ENCODE measurements at regions not wholly inside any gene's neighbourhood (a gene's known extent, or its start where the extent isn't known, plus 50 kb on each side); places are given as distances from the start of the nearest gene placed in this dataset.
A peak's percentile ranks its signal among the peaks of the same experiment; 100 is the strongest.

GRCh38 chr9:23594421-23594820, 231.6 kb downstream of the ELAVL2 start:
- H3K4me3 Mint-ChIP-seq: no peak overlapping the region
- no peak for DNase-seq (ENCODE audit: low spot score in 2 of 2, unreplicated experiment in 2 of 2)
- no peak overlapping the region for H3K27ac Mint-ChIP-seq
- H3K27me3 Mint-ChIP-seq (ENCODE audit: low read depth): no peaks in the 10 kb centered on the region
- no peaks in the 10 kb centered on the region for H3K36me3 Mint-ChIP-seq
- TF ChIP-seq CTCF (IDR thresholded peaks at IDR 0.05; ENCODE audit: unreplicated experiment): no peak
- H3K4me1 Mint-ChIP-seq: peaks cover 23% of the 10 kb centered on the region
- no peaks in the 10 kb centered on the region for H3K9me3 Mint-ChIP-seq

GRCh38 chr9:23596913-23597634, 229.0 kb downstream of the ELAVL2 start:
- Mint-ChIP-seq H3K36me3 (no peaks in the 10 kb centered on the region), H3K4me3 (no peak overlapping the region), H3K27me3 (ENCODE audit: low read depth) (no peaks in the 10 kb centered on the region), H3K9me3 (no peaks in the 10 kb centered on the region), H3K4me1 (peaks cover 31% of the 10 kb centered on the region), H3K27ac (no peak overlapping the region)
- DNase-seq (ENCODE audit: low spot score in 2 of 2, unreplicated experiment in 2 of 2): no peak
- TF ChIP-seq CTCF (IDR thresholded peaks at IDR 0.05; ENCODE audit: unreplicated experiment): no peak

- Mint-ChIP-seq H3K27ac (peak overlapping the region; percentile 59), H3K4me1 (peaks cover 31% of the 10 kb centered on the region), H3K27me3 (ENCODE audit: low read depth) (no peaks in the 10 kb centered on the region), H3K4me3 (no peak overlapping the region), H3K9me3 (no peaks in the 10 kb centered on the region), H3K36me3 (no peaks in the 10 kb centered on the region)
- TF ChIP-seq CTCF (IDR thresholded peaks at IDR 0.05; ENCODE audit: unreplicated experiment): no peak
- no peak for DNase-seq (ENCODE audit: low spot score in 2 of 2, unreplicated experiment in 2 of 2)
Observed at GRCh38 chr9:23598994-23599393, 227.0 kb downstream of the ELAVL2 start.

GRCh38 chr9:23603311-23603710, 222.7 kb downstream of the ELAVL2 start:
- Mint-ChIP-seq H3K9me3 (peaks cover 5% of the 10 kb centered on the region), H3K4me3 (no peak overlapping the region), H3K27ac (no peak overlapping the region), H3K36me3 (no peaks in the 10 kb centered on the region), H3K4me1 (peaks cover 21% of the 10 kb centered on the region), H3K27me3 (ENCODE audit: low read depth) (no peaks in the 10 kb centered on the region)
- no peak for TF ChIP-seq CTCF (IDR thresholded peaks at IDR 0.05; ENCODE audit: unreplicated experiment)
- DNase-seq (ENCODE audit: low spot score in 2 of 2, unreplicated experiment in 2 of 2): no peak

GRCh38 chr9:23606107-23606506, 219.9 kb downstream of the ELAVL2 start:
- no peak for TF ChIP-seq CTCF (IDR thresholded peaks at IDR 0.05; ENCODE audit: unreplicated experiment)
- Mint-ChIP-seq H3K4me1 (peaks cover 13% of the 10 kb centered on the region), H3K4me3 (no peak overlapping the region), H3K27me3 (ENCODE audit: low read depth) (no peaks in the 10 kb centered on the region), H3K27ac (no peak overlapping the region), H3K36me3 (no peaks in the 10 kb centered on the region), H3K9me3 (peaks cover 5% of the 10 kb centered on the region)
- no peak for DNase-seq (ENCODE audit: low spot score in 2 of 2, unreplicated experiment in 2 of 2)

Measured in mesothelial cell of epicardium (in vitro differentiated cells).